ENCODE measurements at regions not wholly inside any gene's neighbourhood (a gene's known extent, or its start where the extent isn't known, plus 50 kb on each side); places are given as distances from the start of the nearest gene placed in this dataset.

DNA sequence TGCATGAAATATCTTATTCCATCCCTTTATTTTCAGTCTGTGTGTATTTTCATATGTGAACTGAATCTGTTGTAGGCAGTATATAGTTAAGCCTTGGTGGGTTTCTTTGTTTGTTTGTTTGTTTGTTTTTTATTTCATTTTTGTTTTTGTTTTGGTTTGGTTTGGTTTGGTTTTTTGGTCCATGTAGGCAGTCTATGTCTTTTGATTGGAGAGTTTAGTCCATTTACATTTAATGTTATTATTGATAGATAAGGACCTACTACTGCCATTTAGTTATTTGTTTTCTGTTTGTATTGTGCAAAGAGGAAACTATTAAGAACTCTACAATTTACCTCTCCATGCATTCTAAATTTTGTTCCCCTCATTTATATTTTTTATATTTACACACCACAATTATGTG, 695.9 kb upstream of the GRM3 start:
- peaks cover 0 to 17% (median 9%) of the 10 kb centered on the region in 5 donors for H3K9me3 ChIP-seq (ENCODE audit: control insufficient read depth in 5 of 5, low read length in 5 of 5)
- no peaks in the 10 kb centered on the region for H3K36me3 ChIP-seq (ENCODE audit: control insufficient read depth in 5 of 5, insufficient read depth in 5 of 5, low read length in 5 of 5)
- no peak overlapping the region for H3K4me3 ChIP-seq (ENCODE audit: low read depth in 1 of 5, low read length in 5 of 5)
- no peak overlapping the region for H3K27ac ChIP-seq (ENCODE audit: low read depth, low read length)
- no peaks in the 10 kb centered on the region for H3K4me1 ChIP-seq (ENCODE audit: control insufficient read depth in 5 of 5, insufficient read depth in 5 of 5, low read length in 5 of 5)
- H3K9ac ChIP-seq (ENCODE audit: low read length in 5 of 5) = no peak overlapping the region
- H3K27me3 ChIP-seq (ENCODE audit: control insufficient read depth in 5 of 5, insufficient read depth in 4 of 5, low read length in 5 of 5) = no peaks in the 10 kb centered on the region

- Histone ChIP-seq H3K27me3 (ENCODE audit: control insufficient read depth in 5 of 5, insufficient read depth in 4 of 5, low read length in 5 of 5) (no peaks in the 10 kb centered on the region), H3K9me3 (ENCODE audit: control insufficient read depth in 5 of 5, low read length in 5 of 5) (no peaks in the 10 kb centered on the region), H3K4me3 (ENCODE audit: low read depth in 1 of 5, low read length in 5 of 5) (no peak overlapping the region), H3K36me3 (ENCODE audit: control insufficient read depth in 5 of 5, insufficient read depth in 5 of 5, low read length in 5 of 5) (no peaks in the 10 kb centered on the region), H3K27ac (ENCODE audit: low read depth, low read length) (no peak overlapping the region), H3K9ac (ENCODE audit: low read length in 5 of 5) (no peak overlapping the region), H3K4me1 (ENCODE audit: control insufficient read depth in 5 of 5, insufficient read depth in 5 of 5, low read length in 5 of 5) (no peaks in the 10 kb centered on the region)
Observed at GRCh38 chr7:85940798-85941197, 702.9 kb upstream of the GRM3 start.

DNA sequence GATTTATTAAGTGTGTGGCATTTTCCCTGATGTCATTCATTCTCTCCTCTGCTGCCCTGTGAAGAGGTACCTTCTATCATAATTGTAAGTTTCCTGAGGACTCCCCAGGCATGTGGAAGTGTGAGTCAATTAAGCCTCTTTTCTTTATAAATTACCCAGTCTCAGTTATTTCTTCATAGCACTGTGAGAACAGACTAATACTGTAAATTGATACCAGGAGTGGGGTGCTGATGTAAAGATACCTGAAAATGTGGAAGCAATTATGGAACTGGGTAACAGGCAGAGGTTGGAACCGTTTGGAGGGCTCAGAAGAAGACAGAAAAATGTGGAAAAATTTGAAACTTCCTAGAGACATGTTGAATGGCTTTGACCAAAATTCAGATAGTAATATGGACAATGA, 711.8 kb upstream of the GRM3 start:
- Histone ChIP-seq H3K4me1 (ENCODE audit: control insufficient read depth in 5 of 5, insufficient read depth in 5 of 5, low read length in 5 of 5) (no peaks in the 10 kb centered on the region), H3K9me3 (ENCODE audit: control insufficient read depth in 5 of 5, low read length in 5 of 5) (peaks cover 0 to 19% (median 13%) of the 10 kb centered on the region in 5 donors)

GRCh38 chr7:85928500-85928899, 715.2 kb upstream of the GRM3 start:
- Histone ChIP-seq H3K27me3 (ENCODE audit: control insufficient read depth in 5 of 5, insufficient read depth in 4 of 5, low read length in 5 of 5) (no peaks in the 10 kb centered on the region), H3K4me1 (ENCODE audit: control insufficient read depth in 5 of 5, insufficient read depth in 5 of 5, low read length in 5 of 5) (no peaks in the 10 kb centered on the region), H3K36me3 (ENCODE audit: control insufficient read depth in 5 of 5, insufficient read depth in 5 of 5, low read length in 5 of 5) (no peaks in the 10 kb centered on the region), H3K27ac (ENCODE audit: low read depth, low read length) (no peak overlapping the region), H3K9ac (ENCODE audit: low read length in 5 of 5) (no peak overlapping the region), H3K9me3 (ENCODE audit: control insufficient read depth in 5 of 5, low read length in 5 of 5) (peaks cover 0 to 14% (median 6%) of the 10 kb centered on the region in 5 donors), H3K4me3 (ENCODE audit: low read depth in 1 of 5, low read length in 5 of 5) (no peak overlapping the region)

More for the DNA sequence above, 711.8 kb upstream of the GRM3 start:
- Histone ChIP-seq H3K36me3 (ENCODE audit: control insufficient read depth in 5 of 5, insufficient read depth in 5 of 5, low read length in 5 of 5) (no peaks in the 10 kb centered on the region), H3K27ac (ENCODE audit: low read depth, low read length) (no peak overlapping the region), H3K4me3 (ENCODE audit: low read depth in 1 of 5, low read length in 5 of 5) (no peak overlapping the region), H3K27me3 (ENCODE audit: control insufficient read depth in 5 of 5, insufficient read depth in 4 of 5, low read length in 5 of 5) (no peaks in the 10 kb centered on the region), H3K9ac (ENCODE audit: low read length in 5 of 5) (no peak overlapping the region)

DNA sequence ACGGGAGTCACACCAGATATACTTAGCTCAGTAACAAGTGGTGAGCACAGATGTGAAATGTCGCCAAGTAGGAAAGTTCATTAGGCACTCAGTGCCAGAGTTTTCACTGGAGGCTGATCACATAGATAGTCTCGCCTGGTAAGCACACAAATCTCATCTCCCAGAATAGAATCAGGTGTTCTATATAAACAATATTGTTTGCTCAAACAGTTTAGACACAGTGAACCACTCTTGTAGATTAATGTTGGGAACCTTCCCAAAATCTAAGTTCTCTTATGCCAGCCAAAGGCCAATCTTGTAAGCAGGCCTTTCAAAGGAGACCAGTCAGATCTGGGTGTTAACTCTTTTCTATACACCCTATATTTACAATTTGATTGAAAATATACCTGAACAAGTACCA, 716.5 kb upstream of the GRM3 start:
- Histone ChIP-seq H3K9ac (ENCODE audit: low read length in 5 of 5) (no peak overlapping the region), H3K4me1 (ENCODE audit: control insufficient read depth in 5 of 5, insufficient read depth in 5 of 5, low read length in 5 of 5) (no peaks in the 10 kb centered on the region), H3K27me3 (ENCODE audit: control insufficient read depth in 5 of 5, insufficient read depth in 4 of 5, low read length in 5 of 5) (no peaks in the 10 kb centered on the region), H3K9me3 (ENCODE audit: control insufficient read depth in 5 of 5, low read length in 5 of 5) (peaks cover 0 to 4% (median 3%) of the 10 kb centered on the region in 5 donors), H3K36me3 (ENCODE audit: control insufficient read depth in 5 of 5, insufficient read depth in 5 of 5, low read length in 5 of 5) (no peaks in the 10 kb centered on the region), H3K27ac (ENCODE audit: low read depth, low read length) (no peak overlapping the region), H3K4me3 (ENCODE audit: low read depth in 1 of 5, low read length in 5 of 5) (no peak overlapping the region)

DNA sequence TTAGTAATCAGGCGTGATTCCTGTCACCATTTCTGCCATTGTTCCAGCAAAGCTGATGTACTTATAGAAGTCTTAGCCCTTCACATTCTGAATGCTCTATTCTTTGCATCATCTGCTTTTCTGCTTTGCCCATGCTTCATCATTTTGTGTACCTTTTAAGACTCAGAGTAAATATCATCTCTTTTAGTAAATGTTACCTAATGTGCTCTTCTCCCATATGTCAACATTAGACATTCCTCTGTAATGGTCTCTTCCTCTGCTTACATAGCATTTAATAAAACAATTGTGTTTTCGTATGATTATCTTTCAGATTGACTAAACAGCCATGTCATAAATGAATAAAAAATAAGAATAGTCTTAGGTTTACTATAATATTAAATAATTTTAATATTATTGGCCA, 719.6 kb upstream of the GRM3 start:
- Histone ChIP-seq H3K27me3 (ENCODE audit: control insufficient read depth in 5 of 5, insufficient read depth in 4 of 5, low read length in 5 of 5) (no peaks in the 10 kb centered on the region), H3K9me3 (ENCODE audit: control insufficient read depth in 5 of 5, low read length in 5 of 5) (no peaks in the 10 kb centered on the region), H3K27ac (ENCODE audit: low read depth, low read length) (no peak overlapping the region), H3K4me3 (ENCODE audit: low read depth in 1 of 5, low read length in 5 of 5) (no peak overlapping the region), H3K4me1 (ENCODE audit: control insufficient read depth in 5 of 5, insufficient read depth in 5 of 5, low read length in 5 of 5) (no peaks in the 10 kb centered on the region), H3K9ac (ENCODE audit: low read length in 5 of 5) (no peak overlapping the region), H3K36me3 (ENCODE audit: control insufficient read depth in 5 of 5, insufficient read depth in 5 of 5, low read length in 5 of 5) (no peaks in the 10 kb centered on the region)

- no peaks in the 10 kb centered on the region for H3K36me3 ChIP-seq (ENCODE audit: control insufficient read depth in 5 of 5, insufficient read depth in 5 of 5, low read length in 5 of 5)
- no peaks in the 10 kb centered on the region for H3K4me1 ChIP-seq (ENCODE audit: control insufficient read depth in 5 of 5, insufficient read depth in 5 of 5, low read length in 5 of 5)
- H3K27me3 ChIP-seq (ENCODE audit: control insufficient read depth in 5 of 5, insufficient read depth in 4 of 5, low read length in 5 of 5) = no peaks in the 10 kb centered on the region
- peaks cover 0 to 4% (median 0%) of the 10 kb centered on the region in 5 donors for H3K9me3 ChIP-seq (ENCODE audit: control insufficient read depth in 5 of 5, low read length in 5 of 5)
- no peak overlapping the region for H3K27ac ChIP-seq (ENCODE audit: low read depth, low read length)
- H3K9ac ChIP-seq (ENCODE audit: low read length in 5 of 5) = no peak overlapping the region
- no peak overlapping the region for H3K4me3 ChIP-seq (ENCODE audit: low read depth in 1 of 5, low read length in 5 of 5)
Observed at GRCh38 chr7:85916016-85916415, 727.7 kb upstream of the GRM3 start.

- Histone ChIP-seq H3K9me3 (ENCODE audit: control insufficient read depth in 5 of 5, low read length in 5 of 5) (peaks cover 0 to 4% (median 0%) of the 10 kb centered on the region in 5 donors), H3K36me3 (ENCODE audit: control insufficient read depth in 5 of 5, insufficient read depth in 5 of 5, low read length in 5 of 5) (no peaks in the 10 kb centered on the region), H3K4me1 (ENCODE audit: control insufficient read depth in 5 of 5, insufficient read depth in 5 of 5, low read length in 5 of 5) (no peaks in the 10 kb centered on the region), H3K27ac (ENCODE audit: low read depth, low read length) (no peak overlapping the region), H3K4me3 (ENCODE audit: low read depth in 1 of 5, low read length in 5 of 5) (no peak overlapping the region), H3K27me3 (ENCODE audit: control insufficient read depth in 5 of 5, insufficient read depth in 4 of 5, low read length in 5 of 5) (no peaks in the 10 kb centered on the region), H3K9ac (ENCODE audit: low read length in 5 of 5) (no peak overlapping the region)
Observed at GRCh38 chr7:85914437-85914836, 727.6 kb upstream of the SEMA3D start.

DNA sequence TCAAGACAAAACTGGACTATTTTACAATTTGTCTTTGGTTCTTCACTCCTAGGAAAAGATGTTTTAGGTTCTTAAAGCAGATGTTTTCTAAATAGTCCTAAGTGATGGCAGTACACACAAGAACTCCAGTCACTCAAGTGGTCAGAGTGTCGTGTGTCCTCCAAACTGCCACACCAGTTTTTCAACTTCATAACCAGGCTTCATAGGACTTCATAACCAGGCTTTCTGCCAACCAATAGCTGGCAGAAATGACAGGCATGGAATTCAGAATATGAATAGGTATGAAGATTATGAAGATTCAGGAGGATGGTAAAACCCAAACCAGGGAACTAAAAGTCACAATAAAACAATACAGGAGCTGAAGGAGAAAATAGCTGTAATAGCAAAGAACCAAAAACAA, 721.2 kb upstream of the SEMA3D start:
- Histone ChIP-seq H3K4me3 (ENCODE audit: low read depth in 1 of 5, low read length in 5 of 5) (no peak overlapping the region), H3K9me3 (ENCODE audit: control insufficient read depth in 5 of 5, low read length in 5 of 5) (peaks cover 0 to 1% (median 0%) of the 10 kb centered on the region in 5 donors), H3K4me1 (ENCODE audit: control insufficient read depth in 5 of 5, insufficient read depth in 5 of 5, low read length in 5 of 5) (peaks cover 0 to 8% (median 0%) of the 10 kb centered on the region in 5 donors), H3K27me3 (ENCODE audit: control insufficient read depth in 5 of 5, insufficient read depth in 4 of 5, low read length in 5 of 5) (no peaks in the 10 kb centered on the region), H3K27ac (ENCODE audit: low read depth, low read length) (no peak overlapping the region), H3K9ac (ENCODE audit: low read length in 5 of 5) (no peak overlapping the region), H3K36me3 (ENCODE audit: control insufficient read depth in 5 of 5, insufficient read depth in 5 of 5, low read length in 5 of 5) (no peaks in the 10 kb centered on the region)

DNA sequence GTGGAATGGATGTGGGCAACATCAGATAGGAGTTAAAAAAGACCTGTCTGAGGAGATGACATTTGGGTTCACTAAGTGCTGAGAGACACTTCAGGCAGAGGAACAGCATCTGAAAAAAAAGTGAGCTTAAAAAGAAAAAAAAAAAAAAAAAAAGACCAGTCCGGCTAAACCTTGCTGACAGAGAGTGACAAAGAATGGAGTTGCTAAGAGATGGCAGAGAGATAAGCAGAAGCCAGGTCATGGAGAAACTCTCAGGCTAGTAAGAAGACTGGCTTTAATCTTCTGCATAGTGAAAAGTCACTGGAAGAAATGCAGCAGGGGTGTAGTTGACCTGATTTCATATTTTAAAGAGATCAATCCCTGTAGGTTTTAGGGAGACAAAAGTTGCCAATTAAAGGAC, 711.1 kb upstream of the SEMA3D start:
- Histone ChIP-seq H3K9me3 (ENCODE audit: control insufficient read depth in 5 of 5, low read length in 5 of 5) (no peaks in the 10 kb centered on the region), H3K27me3 (ENCODE audit: control insufficient read depth in 5 of 5, insufficient read depth in 4 of 5, low read length in 5 of 5) (no peaks in the 10 kb centered on the region), H3K27ac (ENCODE audit: low read depth, low read length) (no peak overlapping the region), H3K9ac (ENCODE audit: low read length in 5 of 5) (no peak overlapping the region), H3K36me3 (ENCODE audit: control insufficient read depth in 5 of 5, insufficient read depth in 5 of 5, low read length in 5 of 5) (no peaks in the 10 kb centered on the region), H3K4me3 (ENCODE audit: low read depth in 1 of 5, low read length in 5 of 5) (no peak overlapping the region), H3K4me1 (ENCODE audit: control insufficient read depth in 5 of 5, insufficient read depth in 5 of 5, low read length in 5 of 5) (peaks cover 0 to 4% (median 0%) of the 10 kb centered on the region in 5 donors)

GRCh38 chr7:85896531-85896930, 709.7 kb upstream of the SEMA3D start:
- no peaks in the 10 kb centered on the region for H3K36me3 ChIP-seq (ENCODE audit: control insufficient read depth in 5 of 5, insufficient read depth in 5 of 5, low read length in 5 of 5)
- no peak overlapping the region for H3K9ac ChIP-seq (ENCODE audit: low read length in 5 of 5)
- H3K4me1 ChIP-seq (ENCODE audit: control insufficient read depth in 5 of 5, insufficient read depth in 5 of 5, low read length in 5 of 5) = peaks cover 0 to 4% (median 0%) of the 10 kb centered on the region in 5 donors
- no peaks in the 10 kb centered on the region for H3K27me3 ChIP-seq (ENCODE audit: control insufficient read depth in 5 of 5, insufficient read depth in 4 of 5, low read length in 5 of 5)
- no peak overlapping the region for H3K4me3 ChIP-seq (ENCODE audit: low read depth in 1 of 5, low read length in 5 of 5)
- H3K9me3 ChIP-seq (ENCODE audit: control insufficient read depth in 5 of 5, low read length in 5 of 5) = no peaks in the 10 kb centered on the region
- H3K27ac ChIP-seq (ENCODE audit: low read depth, low read length) = no peak overlapping the region
